Endometrium (tissue), 2 donors: ENCODE measurements at regions not wholly inside any gene's neighbourhood (a gene's known extent, or its start where the extent isn't known, plus 50 kb on each side); places are given as distances from the start of the nearest gene placed in this dataset.

Source experiments
- FAIRE-seq: peaks from 2 replicates; lab custom pipeline; 2012; peaks lifted over from hg19 to GRCh38; lab: Jason Lieb, UNC
- donor health status: control.
- donor health status: control.

DNA sequence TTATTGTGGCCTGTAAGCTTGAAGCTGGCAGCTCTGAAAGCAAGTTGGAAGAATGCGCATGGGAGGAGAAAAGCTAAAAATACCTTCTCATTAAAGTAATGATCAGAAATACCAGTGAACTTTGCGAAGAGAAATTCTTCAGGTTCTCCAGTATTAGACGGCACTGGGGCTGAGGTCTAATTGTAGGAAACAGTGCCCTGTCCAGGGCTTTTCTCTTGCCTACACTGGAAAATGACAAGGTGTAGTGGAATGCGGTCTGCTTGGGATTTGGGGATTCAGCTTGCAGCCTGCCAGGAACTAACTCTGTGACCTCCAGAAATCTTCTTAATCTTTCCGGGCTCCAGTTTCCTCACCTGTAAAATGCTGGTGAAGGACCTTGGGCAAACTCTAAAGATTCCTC is 53.3 kb upstream of the KCNJ16 start:
- FAIRE-seq, result no peak

GRCh38 chr17:70022175-70022574 is 52.9 kb upstream of the KCNJ16 start:
- FAIRE-seq, result no peak

DNA sequence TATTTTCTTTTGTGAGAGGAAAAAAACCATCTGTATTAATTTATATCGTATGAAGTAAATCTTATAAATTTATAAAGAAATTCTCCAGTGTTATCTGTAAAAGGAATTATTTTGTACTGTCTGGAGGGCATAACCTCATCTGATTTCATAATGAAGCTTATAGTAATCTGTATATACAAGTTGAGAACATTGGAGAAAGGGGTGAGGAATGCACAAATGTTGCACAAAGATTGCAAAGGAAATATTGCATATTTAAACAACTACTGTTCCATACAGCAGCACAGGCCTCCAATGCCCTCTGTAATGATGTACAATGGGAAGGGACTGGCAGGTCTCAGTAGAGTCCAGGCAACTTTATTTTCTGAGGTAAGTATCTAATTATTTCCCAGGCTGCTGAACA is 50.8 kb upstream of the KCNJ16 start:
- no peak for FAIRE-seq
